Liver (tissue), 7 donors: ENCODE measurements at regions not wholly inside any gene's neighbourhood (a gene's known extent, or its start where the extent isn't known, plus 50 kb on each side); places are given as distances from the start of the nearest gene placed in this dataset.

Source experiments
- DNase-seq: peaks from one replicate; pipeline ENCODE4 v3.0.0-alpha.2; 2017; ENCODE audit warnings: low spot score
- H3K27ac ChIP-seq, 2 donors: one replicate each; pipeline ENCODE4 v1.7.0; 2013; ENCODE audit warnings: inconsistent platforms in 2 of 2, low read length in 2 of 2, control low read depth in 1 of 2, low read depth in 1 of 2, mild to moderate bottlenecking in 1 of 2
- H3K27me3 ChIP-seq, 4 donors: one replicate each; pipeline versions ENCODE4 v1.6.1 to v1.7.0; 2013; ENCODE audit warnings: low read length in 3 of 4, inconsistent platforms in 1 of 4, mild to moderate bottlenecking in 1 of 4, moderate library complexity in 1 of 4; ENCODE audit not compliant: control insufficient read depth in 4 of 4, insufficient read depth in 4 of 4
- H3K36me3 ChIP-seq, 4 donors: one replicate each; pipeline versions ENCODE4 v1.6.1 to v1.7.0; 2013; ENCODE audit warnings: low read length in 3 of 4, mild to moderate bottlenecking in 3 of 4, low read depth in 1 of 4, moderate library complexity in 1 of 4; ENCODE audit not compliant: control insufficient read depth in 4 of 4, insufficient read depth in 3 of 4
- H3K4me1 ChIP-seq, 4 donors: one replicate each; pipeline versions ENCODE4 v1.6.1 to v1.7.0; 2013; ENCODE audit warnings: low read length in 3 of 4, mild to moderate bottlenecking in 3 of 4, moderate library complexity in 1 of 4; ENCODE audit not compliant: control insufficient read depth in 4 of 4, insufficient read depth in 4 of 4
- H3K4me3 ChIP-seq, 3 donors: one replicate each; pipeline versions ENCODE4 v1.6.1 to v1.7.0; 2013; ENCODE audit warnings: low read length in 3 of 3, control low read depth in 1 of 3, low read depth in 1 of 3, mild to moderate bottlenecking in 1 of 3
- H3K9ac ChIP-seq, 2 donors: one replicate each; pipeline ENCODE4 v1.7.0; 2013; ENCODE audit warnings: low read length in 2 of 2, mild to moderate bottlenecking in 2 of 2, moderate library complexity in 2 of 2, control low read depth in 1 of 2, low read depth in 1 of 2
- H3K9me3 ChIP-seq, 4 donors: one replicate each; pipeline versions ENCODE4 v1.6.1 to v1.7.0; 2013; ENCODE audit warnings: low read length in 3 of 4; ENCODE audit not compliant: control insufficient read depth in 4 of 4
- EGR1 ChIP-seq, 2 donors: IDR thresholded peaks; 2 replicates each; pipeline ENCODE4 v1.6.1; 2016 to 2018; ENCODE audit warnings: antibody characterized with exemption in 2 of 2, low read depth in 2 of 2
- FOXA1 ChIP-seq: IDR thresholded peaks from 2 replicates; pipeline ENCODE4 v1.6.1; 2016; ENCODE audit warnings: antibody characterized with exemption
- GABPA ChIP-seq, 2 donors: IDR thresholded peaks in 1 of 2; conservative IDR thresholded peaks in 1 of 2; 2 replicates each; pipeline ENCODE4 v1.6.1; 2016; ENCODE audit warnings: antibody characterized with exemption in 2 of 2, mild to moderate bottlenecking in 1 of 2, moderate library complexity in 1 of 2
- HNF4A ChIP-seq, 2 donors: conservative IDR thresholded peaks; 2 replicates each; pipeline ENCODE4 v1.6.1; 2016; ENCODE audit warnings: antibody characterized with exemption in 2 of 2, mild to moderate bottlenecking in 2 of 2
- HNF4G ChIP-seq: IDR thresholded peaks from 2 replicates; pipeline ENCODE4 v1.6.1; 2016; ENCODE audit warnings: antibody characterized with exemption
- JUND ChIP-seq, 2 donors: IDR thresholded peaks; 2 replicates each; pipeline ENCODE4 v1.6.1; 2016; ENCODE audit warnings: antibody characterized with exemption in 2 of 2
- RAD21 ChIP-seq, 2 donors: IDR thresholded peaks; 2 replicates each; pipeline ENCODE4 v1.6.1; 2016; ENCODE audit warnings: antibody characterized with exemption in 2 of 2, mild to moderate bottlenecking in 2 of 2
- RXRA ChIP-seq, 2 donors: IDR thresholded peaks; 2 replicates each; pipeline ENCODE4 v1.6.1; 2017 to 2018; ENCODE audit warnings: antibody characterized with exemption in 2 of 2, mild to moderate bottlenecking in 1 of 2
- SP1 ChIP-seq: IDR thresholded peaks from 2 replicates; pipeline ENCODE4 v1.6.1; 2018; ENCODE audit warnings: antibody characterized with exemption, mild to moderate bottlenecking
- TAF1 ChIP-seq: conservative IDR thresholded peaks from 2 replicates; pipeline ENCODE4 v1.6.1; 2016; ENCODE audit warnings: antibody characterized with exemption, mild to moderate bottlenecking
- YY1 ChIP-seq: IDR thresholded peaks from 2 replicates; pipeline ENCODE4 v1.6.1; 2016; ENCODE audit warnings: antibody characterized with exemption, mild to moderate bottlenecking
- WGBS: extraction: QIAGEN DNeasy Blood & Tissue Kit; methylation state at CpG from one replicate; pipeline ENCODE4 v1.1.7; 2013; 5-methylcytosine and 5-hydroxymethylcytosine counted together
- TF ChIP-seq, protein P1 (sequence below): IDR thresholded peaks from 2 replicates; pipeline ENCODE4 v1.6.1; 2016; ENCODE audit warnings: antibody characterized with exemption
- TF ChIP-seq, protein P2 (sequence below): IDR thresholded peaks from 2 replicates; pipeline ENCODE4 v1.6.1; 2016; ENCODE audit warnings: antibody characterized with exemption, mild to moderate bottlenecking
- TF ChIP-seq, protein P3 (sequence below): IDR thresholded peaks from 2 replicates; pipeline ENCODE4 v1.6.1; 2016; ENCODE audit warnings: antibody characterized with exemption
- TF ChIP-seq, protein P4 (sequence below): IDR thresholded peaks from 2 replicates; pipeline ENCODE4 v1.6.1; 2016; ENCODE audit warnings: antibody characterized with exemption
- donor health status: healthy.
- donor health status: healthy.
- donor health status: healthy.
- donor health status: healthy.

DNA sequence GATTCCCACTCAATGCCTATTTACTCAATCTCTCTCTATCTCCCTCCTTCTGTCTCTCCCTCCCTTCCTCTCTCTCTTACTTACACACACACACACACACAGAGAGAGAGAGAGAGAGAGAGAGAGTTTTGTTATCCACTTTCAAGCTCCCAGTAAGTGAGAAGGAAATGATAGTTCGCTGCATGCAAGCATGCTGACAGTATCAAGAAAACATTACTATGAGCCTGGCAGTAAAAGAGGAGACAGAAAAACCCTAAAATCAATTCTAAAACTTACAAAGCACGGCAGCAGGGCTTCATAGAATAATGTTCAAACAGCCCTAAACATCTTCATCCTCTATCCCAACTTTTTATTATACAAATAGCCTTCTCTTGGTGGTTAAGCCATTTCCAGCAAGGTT, 171.9 kb downstream of the FOXO1 start:
- H3K27me3 ChIP-seq, result no peaks in the 10 kb centered on the region
- H3K36me3 ChIP-seq, result no peaks in the 10 kb centered on the region
- no peaks in the 10 kb centered on the region for H3K9me3 ChIP-seq
- TF ChIP-seq, protein P1, sequence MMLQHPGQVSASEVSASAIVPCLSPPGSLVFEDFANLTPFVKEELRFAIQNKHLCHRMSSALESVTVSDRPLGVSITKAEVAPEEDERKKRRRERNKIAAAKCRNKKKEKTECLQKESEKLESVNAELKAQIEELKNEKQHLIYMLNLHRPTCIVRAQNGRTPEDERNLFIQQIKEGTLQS, result no peak
- peak in 1 of 2 donors; percentile 17 for TF ChIP-seq RAD21 (IDR thresholded peaks at IDR 0.05)
- H3K4me1 ChIP-seq, result no peaks in the 10 kb centered on the region
- no peak overlapping the region for H3K4me3 ChIP-seq
- WGBS, result 72% methylated on average over 2 of the region's 2 CpGs
- no peak for DNase-seq
- no peak overlapping the region for H3K9ac ChIP-seq
- H3K27ac ChIP-seq, result no peak overlapping the region

DNA sequence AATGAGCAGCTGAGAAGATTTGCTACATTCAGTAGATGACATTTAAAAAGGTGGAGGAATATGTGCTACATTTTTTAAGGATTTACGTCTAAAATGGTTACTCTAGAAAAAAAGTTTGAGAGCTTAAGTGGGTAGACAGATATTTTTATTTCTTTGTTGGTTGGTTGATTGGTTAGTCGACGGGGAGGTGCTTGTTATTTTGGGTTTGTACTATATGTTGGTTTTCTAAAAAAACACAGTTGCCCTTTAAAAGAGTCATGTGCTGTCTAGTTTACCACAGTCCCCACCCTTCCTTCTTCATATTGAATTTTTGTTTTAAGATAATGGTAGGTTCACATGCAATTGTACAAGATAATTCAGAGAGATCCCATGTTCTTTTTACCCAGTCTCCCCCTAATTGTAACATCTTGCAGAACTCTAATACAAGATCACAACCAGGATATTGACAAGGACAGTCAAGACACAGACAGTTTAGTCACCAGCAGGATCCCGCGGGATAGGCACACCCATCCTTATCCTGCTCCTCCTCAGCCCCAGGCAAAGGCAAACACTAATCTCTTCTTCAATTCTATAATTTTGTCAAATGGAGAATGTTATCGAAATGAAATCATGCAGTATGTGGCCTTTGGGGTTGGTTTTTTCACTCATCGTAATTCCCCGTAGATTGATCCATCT, 171.4 kb downstream of the FOXO1 start:
- Histone ChIP-seq H3K9ac (no peak overlapping the region), H3K27ac (no peak overlapping the region), H3K4me3 (no peak overlapping the region), H3K4me1 (no peaks in the 10 kb centered on the region), H3K27me3 (no peaks in the 10 kb centered on the region), H3K9me3 (no peaks in the 10 kb centered on the region), H3K36me3 (no peaks in the 10 kb centered on the region)
- no peak for TF ChIP-seq FOXA1
- TF ChIP-seq RAD21 (IDR thresholded peaks at IDR 0.05), result no peak
- TF ChIP-seq TAF1, result no peak
- TF ChIP-seq HNF4A (conservative IDR thresholded peaks at IDR 0.05), result no peak
- TF ChIP-seq EGR1 (IDR thresholded peaks at IDR 0.05; ENCODE audit: low read depth in 2 of 2), result no peak
- no peak for TF ChIP-seq GABPA (IDR thresholded peaks at IDR 0.05 in 1 of 2, conservative IDR thresholded peaks at IDR 0.05 in 1 of 2)
- TF ChIP-seq, protein P2, sequence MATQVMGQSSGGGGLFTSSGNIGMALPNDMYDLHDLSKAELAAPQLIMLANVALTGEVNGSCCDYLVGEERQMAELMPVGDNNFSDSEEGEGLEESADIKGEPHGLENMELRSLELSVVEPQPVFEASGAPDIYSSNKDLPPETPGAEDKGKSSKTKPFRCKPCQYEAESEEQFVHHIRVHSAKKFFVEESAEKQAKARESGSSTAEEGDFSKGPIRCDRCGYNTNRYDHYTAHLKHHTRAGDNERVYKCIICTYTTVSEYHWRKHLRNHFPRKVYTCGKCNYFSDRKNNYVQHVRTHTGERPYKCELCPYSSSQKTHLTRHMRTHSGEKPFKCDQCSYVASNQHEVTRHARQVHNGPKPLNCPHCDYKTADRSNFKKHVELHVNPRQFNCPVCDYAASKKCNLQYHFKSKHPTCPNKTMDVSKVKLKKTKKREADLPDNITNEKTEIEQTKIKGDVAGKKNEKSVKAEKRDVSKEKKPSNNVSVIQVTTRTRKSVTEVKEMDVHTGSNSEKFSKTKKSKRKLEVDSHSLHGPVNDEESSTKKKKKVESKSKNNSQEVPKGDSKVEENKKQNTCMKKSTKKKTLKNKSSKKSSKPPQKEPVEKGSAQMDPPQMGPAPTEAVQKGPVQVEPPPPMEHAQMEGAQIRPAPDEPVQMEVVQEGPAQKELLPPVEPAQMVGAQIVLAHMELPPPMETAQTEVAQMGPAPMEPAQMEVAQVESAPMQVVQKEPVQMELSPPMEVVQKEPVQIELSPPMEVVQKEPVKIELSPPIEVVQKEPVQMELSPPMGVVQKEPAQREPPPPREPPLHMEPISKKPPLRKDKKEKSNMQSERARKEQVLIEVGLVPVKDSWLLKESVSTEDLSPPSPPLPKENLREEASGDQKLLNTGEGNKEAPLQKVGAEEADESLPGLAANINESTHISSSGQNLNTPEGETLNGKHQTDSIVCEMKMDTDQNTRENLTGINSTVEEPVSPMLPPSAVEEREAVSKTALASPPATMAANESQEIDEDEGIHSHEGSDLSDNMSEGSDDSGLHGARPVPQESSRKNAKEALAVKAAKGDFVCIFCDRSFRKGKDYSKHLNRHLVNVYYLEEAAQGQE, result no peak
- TF ChIP-seq YY1, result no peak
- no peak for TF ChIP-seq HNF4G
- TF ChIP-seq SP1, result no peak
- TF ChIP-seq, protein P3, sequence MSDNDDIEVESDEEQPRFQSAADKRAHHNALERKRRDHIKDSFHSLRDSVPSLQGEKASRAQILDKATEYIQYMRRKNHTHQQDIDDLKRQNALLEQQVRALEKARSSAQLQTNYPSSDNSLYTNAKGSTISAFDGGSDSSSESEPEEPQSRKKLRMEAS, result no peak
- TF ChIP-seq JUND (IDR thresholded peaks at IDR 0.05), result no peak
- 84% methylated on average over 8 of the region's 8 CpGs for WGBS
- DNase-seq, result no peak

DNA sequence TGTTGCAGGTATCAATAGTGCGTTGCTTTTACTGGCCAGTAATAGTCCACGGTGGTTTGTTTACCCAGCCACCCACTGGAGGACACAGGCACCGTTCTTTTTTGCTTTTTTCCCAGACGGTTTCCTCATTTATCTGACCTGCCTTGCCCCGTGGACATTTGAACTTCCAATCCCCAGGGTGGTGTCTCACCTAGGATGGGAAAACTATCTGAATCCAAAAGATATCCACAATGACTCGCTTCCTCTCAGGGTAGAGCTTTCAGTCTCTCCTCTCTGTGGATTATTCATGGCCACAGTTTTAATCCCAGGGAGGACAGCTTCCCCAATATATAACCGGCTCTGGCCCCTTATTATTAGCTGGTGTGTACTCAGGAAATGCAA, 170.8 kb downstream of the FOXO1 start:
- 56% methylated on average over 7 of the region's 7 CpGs for WGBS
- Histone ChIP-seq H3K27ac (no peak overlapping the region), H3K27me3 (no peaks in the 10 kb centered on the region), H3K9ac (no peak overlapping the region), H3K36me3 (no peaks in the 10 kb centered on the region), H3K9me3 (no peaks in the 10 kb centered on the region), H3K4me3 (no peak overlapping the region), H3K4me1 (no peaks in the 10 kb centered on the region)
- TF ChIP-seq TAF1 (no peak), RXRA (IDR thresholded peaks at IDR 0.05) (peak in 1 of 2 donors; percentile 31), HNF4A (conservative IDR thresholded peaks at IDR 0.05) (peak in 1 of 2 donors; percentile 32), RAD21 (IDR thresholded peaks at IDR 0.05) (peak in 1 of 2 donors; percentile 31)
- TF ChIP-seq, protein P4, sequence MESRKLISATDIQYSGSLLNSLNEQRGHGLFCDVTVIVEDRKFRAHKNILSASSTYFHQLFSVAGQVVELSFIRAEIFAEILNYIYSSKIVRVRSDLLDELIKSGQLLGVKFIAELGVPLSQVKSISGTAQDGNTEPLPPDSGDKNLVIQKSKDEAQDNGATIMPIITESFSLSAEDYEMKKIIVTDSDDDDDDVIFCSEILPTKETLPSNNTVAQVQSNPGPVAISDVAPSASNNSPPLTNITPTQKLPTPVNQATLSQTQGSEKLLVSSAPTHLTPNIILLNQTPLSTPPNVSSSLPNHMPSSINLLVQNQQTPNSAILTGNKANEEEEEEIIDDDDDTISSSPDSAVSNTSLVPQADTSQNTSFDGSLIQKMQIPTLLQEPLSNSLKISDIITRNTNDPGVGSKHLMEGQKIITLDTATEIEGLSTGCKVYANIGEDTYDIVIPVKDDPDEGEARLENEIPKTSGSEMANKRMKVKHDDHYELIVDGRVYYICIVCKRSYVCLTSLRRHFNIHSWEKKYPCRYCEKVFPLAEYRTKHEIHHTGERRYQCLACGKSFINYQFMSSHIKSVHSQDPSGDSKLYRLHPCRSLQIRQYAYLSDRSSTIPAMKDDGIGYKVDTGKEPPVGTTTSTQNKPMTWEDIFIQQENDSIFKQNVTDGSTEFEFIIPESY, result no peak
- TF ChIP-seq, protein P3, result no peak
- DNase-seq, result no peak
